ENCODE measurements at regions not wholly inside any gene's neighbourhood (a gene's known extent, or its start where the extent isn't known, plus 50 kb on each side); places are given as distances from the start of the nearest gene placed in this dataset.

GRCh38 chr6:40325791-40326190 lies 261.4 kb downstream of the LRFN2 start:
- TF ChIP-seq POLR2AphosphoS5 (IDR thresholded peaks at IDR 0.05; ENCODE audit: insufficient read depth in 1 of 2, low read depth in 1 of 2), result no peak
- TF ChIP-seq, protein P1, sequence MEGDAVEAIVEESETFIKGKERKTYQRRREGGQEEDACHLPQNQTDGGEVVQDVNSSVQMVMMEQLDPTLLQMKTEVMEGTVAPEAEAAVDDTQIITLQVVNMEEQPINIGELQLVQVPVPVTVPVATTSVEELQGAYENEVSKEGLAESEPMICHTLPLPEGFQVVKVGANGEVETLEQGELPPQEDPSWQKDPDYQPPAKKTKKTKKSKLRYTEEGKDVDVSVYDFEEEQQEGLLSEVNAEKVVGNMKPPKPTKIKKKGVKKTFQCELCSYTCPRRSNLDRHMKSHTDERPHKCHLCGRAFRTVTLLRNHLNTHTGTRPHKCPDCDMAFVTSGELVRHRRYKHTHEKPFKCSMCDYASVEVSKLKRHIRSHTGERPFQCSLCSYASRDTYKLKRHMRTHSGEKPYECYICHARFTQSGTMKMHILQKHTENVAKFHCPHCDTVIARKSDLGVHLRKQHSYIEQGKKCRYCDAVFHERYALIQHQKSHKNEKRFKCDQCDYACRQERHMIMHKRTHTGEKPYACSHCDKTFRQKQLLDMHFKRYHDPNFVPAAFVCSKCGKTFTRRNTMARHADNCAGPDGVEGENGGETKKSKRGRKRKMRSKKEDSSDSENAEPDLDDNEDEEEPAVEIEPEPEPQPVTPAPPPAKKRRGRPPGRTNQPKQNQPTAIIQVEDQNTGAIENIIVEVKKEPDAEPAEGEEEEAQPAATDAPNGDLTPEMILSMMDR (IDR thresholded peaks at IDR 0.05), result no peak
